GM18520 (cell line): ENCODE measurements at regions not wholly inside any gene's neighbourhood (a gene's known extent, or its start where the extent isn't known, plus 50 kb on each side); places are given as distances from the start of the nearest gene placed in this dataset.

Source experiments
- ATAC-seq: cut with Tn5 transposase; IDR thresholded peaks from one replicate; pipeline ENCODE4 v1.9.1; 2021; ENCODE audit not compliant: unreplicated experiment

DNA sequence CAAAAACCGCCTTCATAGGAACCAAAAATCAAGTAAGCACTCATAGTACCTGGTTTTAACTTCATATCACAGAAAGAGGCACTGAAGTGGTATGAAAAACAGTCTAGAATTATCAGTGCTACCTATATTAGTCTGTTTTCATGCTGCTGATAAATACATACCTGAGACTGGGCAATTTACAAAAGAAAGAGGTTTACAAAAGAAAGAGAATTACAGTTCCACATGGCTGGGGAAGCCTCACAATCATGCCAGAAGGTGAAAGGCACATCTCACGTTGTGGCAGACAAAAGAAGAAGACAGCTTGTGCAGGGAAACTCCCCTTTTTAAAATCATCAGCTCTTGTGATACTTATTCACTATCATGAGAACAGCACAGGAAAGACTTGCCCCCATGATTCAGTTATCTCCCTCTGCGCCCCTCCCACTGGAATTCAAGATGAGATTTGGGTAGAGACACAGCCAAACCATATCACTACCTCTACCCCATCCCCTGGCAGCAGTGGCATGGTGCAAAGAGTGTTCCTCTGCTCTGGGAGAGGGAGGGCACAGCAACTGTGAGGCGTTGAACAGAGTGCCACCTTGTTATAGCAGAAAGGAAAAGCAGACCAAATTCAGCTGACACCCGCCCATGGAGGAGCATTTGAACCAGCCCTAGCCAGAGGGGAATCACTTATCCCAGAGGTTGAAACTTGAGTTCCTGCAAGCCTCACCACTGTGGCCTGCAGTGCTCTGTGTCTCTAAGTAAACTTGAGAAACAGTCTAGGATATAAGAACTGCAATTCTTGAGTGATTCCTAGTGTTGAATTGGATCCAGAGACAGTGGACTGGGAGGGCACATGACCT, 61.9 kb upstream of the PTPRZ1 start:
- no peak for ATAC-seq

DNA sequence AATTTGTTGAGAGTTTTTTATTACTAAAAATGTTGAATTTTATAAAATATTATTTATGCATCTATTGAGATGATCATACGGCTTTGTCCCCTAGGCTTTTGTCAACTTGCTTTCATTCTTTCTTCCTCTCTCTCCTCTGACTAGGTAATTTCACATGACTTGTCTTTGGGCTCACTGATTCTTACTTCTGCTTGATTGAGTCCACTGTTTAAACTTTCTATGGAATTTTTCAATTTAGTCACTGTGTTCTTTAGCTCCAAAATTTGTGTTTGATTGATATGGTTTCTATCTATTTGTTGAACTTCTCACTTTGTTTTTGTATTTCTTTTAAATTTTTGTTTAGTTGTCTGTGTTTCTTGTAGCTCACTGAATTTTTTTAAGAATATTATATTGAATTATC, 65.9 kb upstream of the PTPRZ1 start:
- ATAC-seq, result no peak

DNA sequence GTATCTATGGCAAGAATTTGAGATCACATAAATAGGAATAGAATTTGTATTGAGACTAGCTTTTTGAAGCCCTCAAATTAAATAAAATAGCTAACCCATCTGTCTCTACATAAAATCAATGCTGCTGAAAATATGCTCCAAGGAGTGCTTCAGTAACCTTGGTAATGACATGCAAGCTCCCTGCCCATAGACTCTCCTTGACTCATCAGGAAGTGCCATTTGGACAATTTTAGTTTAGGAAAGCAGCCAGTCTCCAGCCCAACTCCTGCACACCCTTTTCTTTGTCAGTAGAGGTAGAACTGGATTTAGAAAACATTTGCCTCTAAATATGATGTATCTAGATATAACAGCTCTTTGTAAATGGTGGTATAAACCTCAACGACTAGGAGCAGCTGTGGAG, 69.9 kb upstream of the PTPRZ1 start:
- ATAC-seq, result no peak

DNA sequence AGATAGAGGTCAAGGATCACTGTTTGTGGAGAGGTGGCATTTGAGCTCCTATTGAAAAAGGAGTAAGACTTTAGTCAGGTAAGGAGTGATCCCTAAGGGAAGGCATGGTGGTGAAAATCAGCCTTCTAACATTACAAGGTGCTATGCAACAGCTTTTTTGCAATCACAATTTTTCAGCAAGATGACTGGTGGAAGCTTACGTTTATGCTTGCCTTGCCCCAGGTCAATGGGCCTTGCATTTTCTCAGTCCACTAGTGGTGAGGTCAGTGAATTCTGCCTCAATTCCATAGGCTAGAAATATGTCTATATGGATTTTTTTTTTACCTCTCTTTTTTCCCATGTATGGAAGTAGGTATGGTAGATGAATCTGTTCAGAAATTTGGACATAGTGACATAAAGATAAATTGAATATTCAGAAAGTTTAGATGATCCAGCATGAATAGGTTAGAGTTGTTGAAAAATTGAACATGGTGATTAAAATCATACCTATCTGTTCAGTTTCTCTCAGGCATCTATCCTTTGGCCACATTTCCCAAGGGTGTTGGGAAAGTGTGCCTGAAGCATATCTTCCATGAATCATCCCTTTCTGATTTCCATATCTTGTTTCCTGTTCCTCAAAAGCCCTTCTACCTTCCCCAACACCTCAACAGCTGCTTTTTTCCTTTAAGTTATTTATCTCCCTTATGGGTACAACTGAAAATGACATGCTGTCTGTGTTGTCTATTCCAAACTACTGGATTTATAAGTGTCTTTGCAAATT, 71.9 kb upstream of the PTPRZ1 start:
- no peak for ATAC-seq

DNA sequence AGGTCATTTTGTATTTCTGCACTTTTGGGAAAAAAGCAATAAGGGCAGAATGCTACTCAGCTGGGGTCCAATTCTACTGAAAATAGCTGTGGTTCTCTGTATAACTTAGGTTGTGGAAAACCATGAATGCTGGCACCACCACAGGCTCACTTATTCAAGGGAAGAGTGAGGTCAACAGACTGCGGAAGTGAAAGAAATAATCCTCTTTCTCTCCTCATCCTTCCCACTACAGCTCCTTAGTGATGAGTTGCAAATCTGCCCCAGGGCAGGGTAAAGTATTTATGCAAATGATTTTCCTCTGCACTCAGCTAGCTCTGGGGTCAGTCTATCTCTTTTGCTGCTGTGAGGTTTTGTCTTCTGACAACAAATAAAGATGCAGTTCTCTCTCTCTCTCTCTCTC, 74.1 kb upstream of the PTPRZ1 start:
- ATAC-seq, result no peak

DNA sequence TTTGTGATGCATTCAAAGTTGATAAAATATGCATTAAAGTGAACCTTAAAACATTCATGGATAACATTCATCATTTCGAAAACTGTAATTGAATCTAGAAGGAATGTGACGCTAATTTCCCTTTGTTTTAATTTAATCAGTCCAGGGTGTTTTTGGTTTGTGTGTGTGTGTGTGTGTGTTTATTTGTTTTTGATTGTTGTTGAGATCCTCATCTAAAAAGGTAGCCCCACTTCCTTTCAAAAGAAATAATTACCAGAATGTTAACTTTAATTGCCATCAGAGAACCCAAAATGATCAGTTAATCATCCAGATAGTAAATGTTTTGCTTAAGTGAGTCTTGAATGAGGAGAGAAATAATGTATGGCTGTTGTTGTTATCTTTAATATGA, 74.5 kb upstream of the PTPRZ1 start:
- no peak for ATAC-seq

GRCh38 chr7:121797657-121798452, 75.1 kb upstream of the PTPRZ1 start:
- no peak for ATAC-seq

DNA sequence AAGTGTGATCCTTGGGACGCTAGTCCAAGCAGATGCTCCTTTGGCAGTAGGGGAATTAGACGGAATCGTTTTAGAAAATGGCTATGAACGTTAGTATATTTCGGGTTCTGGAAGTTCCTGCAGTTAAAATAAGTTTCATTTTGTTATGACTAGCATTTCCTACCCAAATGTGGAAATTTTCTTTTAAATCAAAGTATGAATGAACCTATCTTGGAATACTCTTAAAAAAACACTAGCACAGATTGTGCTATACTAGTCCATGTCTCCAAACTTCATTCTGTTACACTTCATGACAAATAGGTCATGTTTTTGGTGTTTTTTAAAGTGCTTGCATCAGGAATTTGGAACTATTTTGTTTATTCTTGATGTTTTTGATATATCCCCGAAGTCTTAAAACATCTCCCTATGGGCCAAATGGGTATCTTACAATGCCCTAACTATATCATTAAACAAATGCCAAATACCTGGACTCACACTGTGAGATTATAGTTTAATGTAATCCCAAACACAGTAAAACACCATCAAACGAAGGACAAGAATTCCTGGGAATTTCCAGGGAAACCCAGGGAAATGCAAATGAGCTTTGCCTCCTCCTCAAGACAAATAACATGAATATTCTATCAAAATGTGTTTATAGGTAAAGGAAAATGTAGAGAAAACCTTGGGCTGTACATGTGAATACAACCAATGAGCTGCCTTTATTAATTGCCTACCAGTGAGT, 75.9 kb upstream of the PTPRZ1 start:
- no peak for ATAC-seq

DNA sequence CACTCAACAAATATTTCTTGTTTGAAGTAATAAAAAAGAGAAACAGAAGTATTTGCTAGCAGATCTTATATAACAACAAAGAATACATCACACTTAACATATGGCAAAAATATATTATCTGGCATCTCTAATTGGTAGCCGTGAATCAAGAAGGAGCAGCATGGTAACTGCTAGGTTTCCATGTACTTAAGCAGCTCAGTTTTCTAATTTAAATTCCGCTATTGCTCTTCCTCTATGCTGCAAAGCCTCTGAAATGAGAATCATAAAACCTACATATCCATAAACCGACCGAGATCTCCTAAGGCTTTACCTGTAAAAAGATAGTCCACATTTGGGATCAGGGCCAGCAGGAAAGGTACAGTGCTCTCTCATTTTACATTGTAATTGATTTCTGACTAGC, 76.6 kb upstream of the PTPRZ1 start:
- no peak for ATAC-seq

DNA sequence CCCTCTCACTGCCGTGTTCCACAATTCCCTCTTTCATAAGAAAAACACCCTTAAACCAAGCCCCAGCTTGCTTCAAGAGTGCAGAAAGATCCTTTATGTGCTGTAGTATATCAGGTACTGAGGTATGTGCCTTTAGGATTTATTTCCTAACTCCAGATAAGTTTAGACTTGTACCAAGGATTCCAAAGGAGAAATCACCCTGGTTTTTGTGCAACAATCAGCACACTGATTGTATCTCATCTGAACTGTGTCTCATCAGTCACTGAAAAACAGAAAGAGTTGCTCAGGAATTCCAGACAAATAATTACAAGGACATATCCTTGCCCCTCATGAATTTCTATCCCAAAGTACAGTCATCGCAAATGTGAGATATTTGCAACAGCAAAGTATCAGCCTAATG, 77.2 kb upstream of the PTPRZ1 start:
- ATAC-seq, result no peak

- ATAC-seq, result no peak
Observed at GRCh38 chr7:121793716-121794115, 79.2 kb upstream of the PTPRZ1 start.

DNA sequence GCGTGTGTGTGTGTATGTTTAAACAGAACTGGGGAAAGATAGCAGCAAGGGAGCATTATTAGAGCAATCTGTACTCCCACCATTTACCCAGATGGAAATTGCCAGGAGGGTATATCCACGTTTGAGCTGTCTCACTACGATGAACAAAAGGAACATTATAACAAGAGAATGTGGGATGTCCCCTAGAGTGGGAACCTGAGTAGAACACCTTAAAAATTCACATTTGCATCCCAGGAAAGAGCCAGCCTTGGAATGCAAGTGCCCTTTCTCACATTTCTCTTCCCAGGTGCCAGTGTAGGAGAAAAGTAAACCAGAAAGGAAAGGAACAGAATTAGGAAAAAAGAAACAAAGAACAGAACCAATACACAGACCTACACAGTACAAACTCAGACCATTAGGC, 95.3 kb upstream of the PTPRZ1 start:
- no peak for ATAC-seq

DNA sequence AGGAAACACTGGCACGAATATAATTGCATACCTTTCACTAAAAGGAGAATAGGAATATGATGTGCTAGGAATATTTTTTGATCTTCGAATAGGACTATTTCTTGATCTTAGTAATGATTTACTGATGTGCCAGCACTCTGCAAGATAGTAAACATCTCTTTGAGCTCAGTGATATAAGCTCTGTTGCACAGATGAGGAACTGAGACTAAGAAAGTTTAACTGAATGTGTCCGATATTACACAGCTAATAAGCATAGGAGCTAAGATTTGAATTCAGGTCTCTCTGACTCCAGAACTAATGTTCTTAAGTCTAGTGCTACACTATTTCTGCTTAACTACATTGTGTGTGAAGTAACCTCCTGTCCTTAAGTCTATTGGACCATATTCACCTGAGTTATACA, 98.4 kb upstream of the PTPRZ1 start:
- ATAC-seq, result no peak

- ATAC-seq, result no peak
Observed at GRCh38 chr7:121766676-121767075, 106.3 kb upstream of the PTPRZ1 start.

- ATAC-seq, result no peak
Observed at GRCh38 chr7:121761399-121761798, 111.6 kb upstream of the PTPRZ1 start.

DNA sequence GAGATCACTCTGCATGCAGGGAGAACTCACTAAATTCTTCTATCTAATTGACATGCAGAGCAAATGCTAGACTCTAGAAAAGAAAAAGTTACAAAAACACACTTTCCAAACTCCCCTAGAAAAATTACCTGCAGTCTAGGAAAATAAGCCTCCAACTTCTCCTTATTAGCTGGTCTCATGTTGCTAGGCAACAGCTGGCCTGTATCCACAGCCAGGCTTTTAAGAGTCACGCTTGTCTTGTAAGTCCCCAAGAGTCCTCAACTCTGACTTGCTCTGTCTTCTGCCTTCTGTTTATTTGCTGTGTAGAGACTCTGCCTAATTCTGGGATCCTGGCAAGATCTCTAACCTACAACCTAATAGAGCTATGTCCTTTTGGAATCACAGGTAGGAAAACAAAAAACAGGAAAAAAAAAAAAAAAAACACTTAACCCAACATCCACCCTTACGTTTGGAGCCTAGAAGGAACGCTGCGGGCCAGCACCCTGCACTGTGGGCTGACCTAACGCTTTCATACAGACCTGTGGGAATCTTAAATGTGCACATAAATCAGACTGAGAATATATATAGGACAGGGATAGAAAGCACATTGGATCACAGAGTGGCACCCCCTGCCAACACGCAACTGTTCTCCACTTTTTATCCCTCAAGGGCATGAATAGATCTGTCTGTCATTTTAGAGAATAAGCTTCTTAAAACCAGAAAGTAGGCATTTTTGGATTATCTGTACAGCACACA, 117.0 kb upstream of the PTPRZ1 start:
- ATAC-seq, result no peak

GRCh38 chr7:121755286-121755685, 117.7 kb upstream of the PTPRZ1 start:
- no peak for ATAC-seq

DNA sequence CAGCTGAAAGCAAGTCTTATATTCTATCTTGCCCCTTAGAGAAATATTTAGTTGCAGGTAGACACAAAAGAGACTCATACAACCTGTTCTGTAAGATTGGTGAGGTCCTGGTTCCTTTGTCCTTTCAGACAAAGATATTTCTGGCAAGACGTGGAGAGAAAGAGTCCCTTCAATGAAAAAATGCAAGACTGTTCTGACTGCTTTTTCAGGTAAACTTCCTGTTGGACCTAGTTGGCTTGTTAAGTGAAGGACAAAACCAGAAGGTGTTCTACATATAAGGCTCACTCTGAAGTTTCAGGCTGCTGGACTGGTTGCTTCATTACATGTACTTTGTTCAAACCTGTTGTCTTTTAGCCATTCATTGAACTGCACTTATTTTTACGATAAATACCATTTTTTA, 119.0 kb upstream of the PTPRZ1 start:
- no peak for ATAC-seq

DNA sequence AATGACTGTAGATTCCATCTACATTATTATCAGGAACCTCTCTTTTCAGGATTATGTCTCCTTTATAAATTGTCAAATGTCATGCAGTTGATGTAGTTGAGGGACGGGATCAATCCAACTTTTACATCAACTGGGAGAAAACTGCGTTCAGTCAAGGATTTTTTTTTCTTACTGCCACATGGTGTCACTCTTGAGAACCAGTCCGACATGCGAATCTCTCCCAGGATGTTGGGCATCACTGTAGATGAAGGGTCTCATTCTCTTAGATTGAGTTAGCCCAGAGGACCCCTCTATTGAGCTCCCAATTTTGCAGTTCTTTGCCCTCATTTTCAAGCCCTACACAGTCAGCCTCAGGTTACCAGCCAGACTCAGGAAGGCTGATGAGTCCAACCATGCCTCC, 120.3 kb upstream of the PTPRZ1 start:
- no peak for ATAC-seq

GRCh38 chr7:121748546-121748945, 124.4 kb upstream of the PTPRZ1 start:
- no peak for ATAC-seq
